NCI-H1694 (cell line): ENCODE measurements at regions not wholly inside any gene's neighbourhood (a gene's known extent, or its start where the extent isn't known, plus 50 kb on each side); places are given as distances from the start of the nearest gene placed in this dataset.
A peak's percentile ranks its signal among the peaks of the same experiment; 100 is the strongest.
"Not testable (repeated sequence)": the region's sequence is repeated elsewhere in the genome, so short reads cannot be mapped to it uniquely, and the experiment has no call there.

Experiments
- DNase-seq: peaks from one replicate; lab custom pipeline; 2025; lab: John Stamatoyannopoulos, UW

DNA sequence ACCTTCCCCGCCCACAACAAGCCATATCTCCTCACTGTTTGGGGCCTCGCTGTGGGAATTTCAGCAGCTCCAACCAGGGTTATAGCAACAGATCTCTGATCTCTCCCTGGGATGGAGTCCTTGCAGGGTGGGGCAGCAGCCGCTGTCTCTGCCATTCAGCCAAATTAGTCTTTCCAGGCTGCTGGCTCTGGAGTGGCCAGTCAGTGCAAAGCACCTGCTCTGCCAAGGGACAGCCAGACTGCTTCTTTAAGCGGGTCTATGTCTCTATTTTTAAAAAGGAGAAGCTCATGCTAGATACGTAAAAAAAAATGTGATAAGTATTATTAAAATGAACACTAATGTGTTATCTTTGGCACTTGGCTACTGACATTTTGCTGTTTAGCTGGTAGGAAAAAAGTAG lies 380.2 kb downstream of the CDH10 start:
- DNase-seq, result no peak

DNA sequence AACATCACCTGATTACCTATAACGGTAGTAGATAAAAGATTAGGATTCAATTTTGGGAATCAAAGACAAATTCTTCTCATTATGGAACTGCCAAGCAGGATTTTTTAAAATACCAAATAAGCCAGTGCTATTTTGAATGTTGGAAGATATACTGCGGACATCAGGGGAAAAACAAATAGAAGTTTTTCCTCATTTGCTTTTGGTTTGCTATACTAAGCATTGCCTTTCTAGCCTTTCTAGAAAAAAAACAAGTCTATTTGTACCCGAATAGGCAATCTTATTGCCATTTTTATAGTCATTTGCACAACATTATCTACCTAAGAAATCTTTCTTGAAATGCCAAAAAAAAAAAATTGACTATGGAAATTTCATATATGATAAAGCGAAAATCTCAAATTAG lies 379.5 kb downstream of the CDH10 start:
- DNase-seq, result no peak

DNA sequence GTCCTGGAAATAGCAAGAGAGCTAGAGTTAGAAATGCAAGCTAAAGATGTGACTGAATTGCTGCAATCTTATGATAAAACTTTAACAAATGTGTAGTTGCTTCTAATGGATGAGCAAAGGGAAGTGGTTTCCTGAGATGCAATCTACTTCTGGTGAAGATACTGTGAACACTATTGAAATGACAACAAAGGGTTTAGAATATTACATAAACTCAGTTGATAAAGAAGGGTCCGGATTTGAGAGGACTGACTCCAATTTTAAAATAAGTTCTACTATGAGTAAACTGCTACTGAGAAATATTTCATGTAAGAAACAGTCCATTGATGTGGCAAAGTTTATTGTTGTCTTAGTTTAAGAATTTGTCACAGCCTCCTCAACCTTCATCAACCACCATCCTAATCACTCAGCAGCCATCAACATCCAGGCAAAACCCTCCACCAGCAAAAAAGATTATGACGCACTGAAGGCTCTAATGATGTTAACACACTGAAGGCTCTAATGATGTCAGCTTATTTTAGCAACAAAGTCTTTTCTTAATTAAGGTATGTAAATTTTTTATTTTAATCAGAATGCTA lies 376.2 kb downstream of the CDH10 start:
- DNase-seq, result no peak

DNA sequence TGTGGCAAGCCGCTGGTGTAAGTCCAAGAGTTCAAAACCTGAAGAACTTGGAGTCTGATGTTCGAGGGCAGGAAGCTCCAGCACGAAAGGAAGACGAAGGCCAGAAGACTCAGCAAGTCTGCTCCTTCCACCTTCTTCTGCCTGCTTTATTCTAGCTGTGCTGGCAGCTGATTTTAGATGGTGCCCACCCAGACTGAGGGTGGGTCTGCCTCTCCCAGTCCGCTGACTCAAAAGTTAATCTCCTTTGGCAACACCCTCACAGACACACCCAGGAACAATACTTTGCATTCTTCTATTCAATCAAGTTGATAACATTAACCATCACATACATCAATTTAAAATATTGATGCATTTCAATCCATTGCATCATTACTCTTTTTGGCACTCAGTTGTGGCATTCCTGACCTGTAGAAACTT lies 373.1 kb downstream of the CDH10 start:
- not testable (repeated sequence) for DNase-seq

DNA sequence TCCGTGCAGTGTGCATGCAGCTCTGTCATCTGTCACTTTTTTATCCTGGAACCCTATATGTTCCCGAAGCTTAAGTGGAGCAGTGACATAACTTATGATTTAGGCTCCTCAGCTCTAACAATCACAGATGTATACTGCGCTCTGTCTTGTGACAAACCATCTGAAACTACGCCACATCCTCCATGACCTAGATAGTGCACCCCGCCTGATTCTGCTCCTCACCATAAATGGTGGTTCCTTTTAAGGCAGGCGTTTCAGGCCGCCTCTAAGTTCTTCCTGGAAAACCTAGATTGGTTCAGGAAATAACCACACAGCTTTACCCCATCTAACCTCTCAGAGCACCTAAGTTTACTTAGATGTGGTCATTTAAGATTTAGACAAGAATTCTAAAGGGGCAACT lies 372.0 kb downstream of the CDH10 start:
- no peak for DNase-seq

DNA sequence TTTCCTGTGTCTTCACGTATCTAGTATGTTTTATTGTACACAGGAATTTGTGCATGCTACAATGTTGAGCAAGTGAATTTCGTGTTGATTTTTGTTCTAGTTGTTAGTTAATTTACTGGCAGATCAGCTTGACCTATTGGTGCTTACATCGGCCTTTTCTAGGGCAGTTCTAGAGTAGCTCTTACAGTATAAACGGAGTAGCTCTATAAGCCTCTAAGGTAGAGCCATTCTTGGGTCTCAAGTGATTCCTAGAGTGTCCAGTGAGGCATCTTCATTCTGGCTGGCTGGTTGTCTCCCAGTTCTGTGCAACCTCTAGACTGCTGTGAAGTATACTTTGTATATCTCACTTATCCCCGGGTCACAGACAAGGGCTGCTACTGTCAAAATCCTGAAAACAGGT lies 364.6 kb downstream of the CDH10 start:
- DNase-seq, result no peak

DNA sequence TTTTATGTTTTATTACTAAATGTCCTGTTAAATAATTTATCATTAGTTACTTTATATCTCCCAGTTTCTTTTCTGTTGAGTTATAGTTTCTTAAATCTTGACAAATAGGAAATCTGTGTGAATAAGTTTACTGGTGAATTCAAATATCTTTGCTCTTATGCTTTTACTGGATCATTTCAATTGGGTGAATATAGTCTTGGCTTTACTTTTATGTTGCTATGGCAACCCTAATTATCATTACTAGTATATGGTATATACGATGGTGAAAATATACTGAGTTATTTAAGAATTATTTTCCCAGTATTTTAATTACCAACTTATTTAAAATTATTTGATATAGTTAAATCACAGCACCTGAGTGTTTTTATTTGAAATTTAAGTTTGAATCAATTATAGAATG lies 363.0 kb downstream of the CDH10 start:
- DNase-seq, result no peak

DNA sequence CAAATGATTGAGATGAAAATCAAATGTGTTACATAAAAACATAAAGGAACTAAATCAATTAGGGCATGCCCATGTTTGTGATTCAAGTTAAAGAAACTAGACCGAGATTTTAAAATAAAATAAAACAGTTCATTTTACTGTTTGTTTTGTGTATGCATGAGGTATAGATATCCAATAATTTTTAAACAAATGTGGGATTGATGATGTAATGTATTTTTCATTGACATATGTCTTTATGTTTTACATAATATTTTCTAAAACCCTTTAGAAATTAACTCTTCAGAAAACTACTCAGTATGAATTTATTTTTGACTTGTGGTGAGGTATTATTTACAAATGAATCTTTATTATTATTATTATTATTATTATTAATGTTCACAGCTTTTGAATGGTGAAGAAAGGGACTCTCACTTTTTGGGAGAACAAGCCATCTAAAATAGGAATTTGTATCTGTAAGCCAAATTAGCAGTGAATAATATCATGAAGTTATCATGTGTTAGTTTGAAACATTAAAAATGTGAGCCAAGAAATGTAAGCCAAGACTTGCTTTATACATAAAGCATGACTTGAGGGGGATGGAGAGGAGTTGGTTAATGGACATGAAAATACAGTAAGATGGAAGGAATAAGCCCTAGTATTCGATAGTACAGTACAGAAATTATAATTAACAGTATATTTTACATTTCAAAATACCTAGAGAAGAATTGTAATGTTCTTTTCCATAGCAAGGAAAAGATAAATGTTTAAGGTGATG lies 355.0 kb downstream of the CDH10 start:
- DNase-seq, result no peak

DNA sequence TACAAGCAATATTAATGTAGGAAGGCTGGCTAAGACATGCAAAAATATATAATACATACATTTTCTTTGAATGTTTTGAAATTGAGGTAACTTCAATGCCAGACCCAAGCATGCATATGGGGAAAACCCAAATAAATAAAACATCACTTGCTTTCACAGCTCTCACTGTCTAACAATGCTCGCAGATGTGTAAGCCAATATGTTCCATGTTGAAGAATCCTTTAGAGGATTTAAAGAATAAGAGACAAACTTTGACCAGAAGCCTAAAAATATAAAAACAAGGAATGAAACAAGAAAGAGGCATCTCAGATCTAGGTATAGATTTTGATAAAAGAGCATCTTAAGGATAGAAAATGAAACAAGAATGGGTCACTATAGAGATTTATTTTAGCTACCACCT lies 354.2 kb downstream of the CDH10 start:
- DNase-seq, result no peak

DNA sequence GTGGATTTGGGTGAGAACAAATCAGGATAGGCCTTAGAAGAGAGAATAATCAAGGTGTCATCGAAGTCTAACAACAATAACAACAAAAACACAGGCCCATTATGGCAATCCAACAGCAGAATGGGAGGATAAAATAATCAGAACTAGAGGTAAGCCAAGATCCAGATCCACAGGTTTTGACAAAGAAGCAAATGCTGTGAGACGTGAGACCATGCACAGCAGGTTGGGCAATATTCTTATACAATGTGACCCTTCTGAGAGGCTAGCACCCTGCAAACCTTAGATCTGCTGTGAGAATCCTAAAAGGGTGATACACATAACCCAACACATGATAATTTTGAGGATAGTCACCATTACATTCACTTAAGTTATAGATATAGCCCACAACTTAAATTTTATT lies 352.9 kb downstream of the CDH10 start:
- DNase-seq, result no peak

DNA sequence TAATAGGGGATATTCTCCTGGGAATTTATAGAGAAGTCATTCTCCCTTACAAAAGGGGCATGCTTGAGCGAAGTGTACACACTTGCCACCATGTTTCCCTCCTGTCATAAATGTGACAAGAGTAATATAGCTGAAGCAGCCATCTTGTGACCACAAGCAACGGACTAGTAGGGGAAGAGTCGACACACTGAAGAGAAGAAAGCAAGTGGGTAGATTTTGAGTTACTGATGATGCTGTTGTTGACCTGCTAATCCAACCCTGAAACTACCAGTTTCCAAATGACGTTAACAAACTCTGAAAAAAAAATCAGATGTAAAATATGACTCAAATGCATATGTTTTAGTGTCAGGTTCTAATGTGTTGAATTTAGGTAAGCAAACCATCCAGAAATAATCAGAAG lies 350.4 kb downstream of the CDH10 start:
- no peak for DNase-seq

DNA sequence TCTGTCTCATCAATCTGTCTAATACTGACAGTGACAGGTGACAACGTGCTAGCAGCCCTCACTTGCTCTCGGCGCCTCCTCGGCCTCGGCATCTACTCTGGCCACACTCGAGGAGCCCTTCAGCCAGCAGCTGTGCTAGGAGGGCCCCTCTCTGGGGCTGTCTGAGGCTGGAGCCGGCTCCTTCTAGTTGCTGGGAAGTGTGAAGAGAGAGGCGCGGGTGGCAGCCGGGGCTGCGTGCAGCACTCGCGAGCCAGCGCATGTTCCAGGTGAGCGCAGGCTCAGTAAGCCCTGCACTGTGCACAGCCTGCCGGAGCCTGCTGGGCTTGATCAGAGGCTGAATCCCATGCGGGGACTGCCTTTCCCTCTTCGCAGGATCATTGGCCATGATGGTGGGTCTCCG lies 330.7 kb downstream of the CDH10 start:
- no peak for DNase-seq

DNA sequence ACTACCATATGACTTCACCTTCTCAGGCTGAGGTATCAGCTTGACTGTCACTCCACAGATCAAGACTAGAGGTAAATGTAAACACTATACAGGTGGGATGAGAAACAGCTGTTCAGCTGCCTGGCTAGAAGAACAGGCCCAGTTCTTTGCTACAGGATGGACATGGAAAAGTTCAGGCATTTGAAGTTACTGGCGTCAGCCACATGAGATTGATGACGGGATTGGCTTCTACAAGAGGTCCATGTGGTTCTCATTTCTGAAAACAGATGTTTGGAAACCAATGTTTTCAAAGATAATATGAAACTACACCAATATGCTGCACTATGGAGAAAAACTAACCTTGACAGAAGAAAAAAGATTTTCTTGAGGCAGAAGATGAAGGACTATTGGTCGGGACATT lies 324.1 kb downstream of the CDH10 start:
- no peak for DNase-seq

DNA sequence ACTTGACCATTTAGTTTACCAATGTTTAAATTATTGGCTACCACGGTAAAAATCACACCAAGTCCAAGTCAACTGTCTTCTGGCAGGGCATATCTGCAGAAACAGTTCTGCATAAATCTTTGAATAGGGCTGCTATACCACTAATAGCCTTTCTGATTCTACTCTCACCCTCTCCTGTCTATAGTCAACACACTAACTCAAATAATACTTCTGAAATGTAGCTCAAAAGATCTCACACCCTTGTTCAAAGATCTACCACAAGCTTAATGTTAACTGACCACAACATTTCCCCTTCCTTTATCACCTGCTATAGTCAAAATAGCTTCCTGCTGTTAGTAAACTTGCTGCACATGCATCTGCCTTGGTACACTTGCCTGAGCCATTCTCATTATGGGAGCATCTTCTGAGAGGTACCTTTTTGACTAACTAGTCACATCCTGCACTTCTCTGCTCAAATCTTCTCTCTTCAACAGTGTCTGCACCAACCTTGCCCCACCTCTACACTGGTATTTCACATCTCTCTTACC lies 319.4 kb downstream of the CDH10 start:
- DNase-seq, result no peak

DNA sequence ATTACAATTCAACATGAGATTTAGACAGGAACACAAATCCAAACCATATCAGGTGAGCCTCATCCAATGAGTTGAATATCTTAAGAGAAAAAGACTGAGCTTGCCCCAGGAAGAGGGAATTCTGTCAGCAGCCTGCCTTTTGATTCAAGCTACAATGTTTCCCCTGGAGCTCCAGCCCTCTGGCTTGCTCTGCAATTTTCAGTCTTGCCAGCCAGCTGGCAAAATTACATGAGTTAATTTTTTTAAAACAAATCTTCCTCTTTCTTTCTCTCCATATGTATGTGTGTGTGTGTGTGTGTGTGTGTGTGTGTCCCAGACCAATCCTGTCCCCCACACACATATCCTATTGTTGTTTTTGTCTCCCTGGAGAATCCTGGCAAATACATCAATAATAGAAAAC lies 313.2 kb downstream of the CDH10 start:
- no peak for DNase-seq

DNA sequence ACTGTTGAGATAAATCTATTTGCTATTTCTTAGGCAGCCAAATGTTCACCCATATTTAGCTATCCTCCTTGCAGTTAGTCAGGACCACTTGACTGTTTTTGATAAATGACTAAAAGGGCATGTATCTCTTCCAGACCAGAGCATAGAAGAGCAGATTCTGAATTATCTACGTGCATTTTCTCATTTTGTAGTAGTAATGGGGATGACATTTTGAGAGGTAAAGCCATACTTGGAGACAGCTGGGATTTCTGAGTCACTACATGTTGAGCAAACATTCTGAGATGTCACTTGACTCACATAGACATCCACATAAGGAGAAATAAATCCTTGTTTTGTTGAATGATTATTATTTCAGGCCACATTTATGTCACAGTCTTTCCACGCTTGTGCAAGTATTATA lies 297.6 kb downstream of the CDH10 start:
- DNase-seq, result no peak

DNA sequence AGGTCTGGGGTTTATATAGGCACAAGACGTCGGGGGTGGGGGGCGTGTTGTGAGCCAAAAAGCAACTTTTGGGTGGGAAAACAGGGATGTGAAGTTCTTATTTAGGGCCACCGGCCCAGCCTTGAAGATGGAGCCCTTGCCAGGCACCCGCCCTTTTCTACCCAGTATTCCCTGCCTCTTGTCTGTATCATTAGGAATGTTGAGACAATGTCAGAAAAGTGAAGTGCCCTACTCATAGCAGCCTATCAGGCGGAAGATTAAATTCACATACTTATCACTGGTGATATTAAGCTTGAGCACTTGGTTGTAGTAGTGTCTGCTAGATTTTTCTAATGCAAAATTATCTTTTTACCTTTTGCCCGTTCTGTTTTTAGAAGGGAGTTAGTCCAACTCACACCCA lies 293.5 kb downstream of the CDH10 start:
- no peak for DNase-seq

DNA sequence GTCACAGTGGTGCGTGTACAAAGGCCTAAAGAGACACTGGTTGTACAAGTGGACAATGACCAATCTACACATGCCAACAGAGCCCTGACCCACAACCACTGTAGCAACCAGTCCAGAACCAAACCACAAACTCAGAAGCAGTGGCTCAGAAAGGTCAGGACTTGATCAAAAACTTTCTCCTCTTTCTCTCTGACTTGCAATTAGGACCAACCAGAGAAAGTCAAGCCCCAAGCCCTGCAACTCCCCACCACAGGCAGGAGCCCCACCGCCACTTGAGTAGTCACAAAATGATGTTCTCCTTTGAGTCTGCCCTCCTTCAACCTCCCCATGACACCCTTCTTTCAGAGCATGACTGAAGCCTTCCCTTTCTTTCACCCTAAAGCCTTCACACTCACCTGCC lies 291.8 kb downstream of the CDH10 start:
- no peak for DNase-seq

DNA sequence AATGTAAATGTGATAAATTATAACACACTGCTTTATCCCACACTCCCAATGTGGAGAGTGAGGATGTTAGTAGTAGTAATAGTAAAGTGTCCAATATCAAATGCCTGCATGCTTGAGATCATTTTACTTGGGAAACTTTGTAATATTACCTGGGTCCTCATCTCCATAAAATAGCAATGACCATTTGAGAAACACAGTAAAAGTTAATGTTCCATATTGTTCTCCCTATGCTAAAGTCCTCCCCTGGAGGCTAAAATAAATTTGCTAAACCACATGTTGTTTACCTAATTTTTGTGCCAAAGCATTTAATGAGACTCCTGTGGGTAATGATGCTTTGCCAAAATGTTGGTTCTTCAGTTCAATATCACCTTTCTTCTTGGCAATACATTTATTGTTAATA lies 291.2 kb downstream of the CDH10 start:
- DNase-seq, result no peak

DNA sequence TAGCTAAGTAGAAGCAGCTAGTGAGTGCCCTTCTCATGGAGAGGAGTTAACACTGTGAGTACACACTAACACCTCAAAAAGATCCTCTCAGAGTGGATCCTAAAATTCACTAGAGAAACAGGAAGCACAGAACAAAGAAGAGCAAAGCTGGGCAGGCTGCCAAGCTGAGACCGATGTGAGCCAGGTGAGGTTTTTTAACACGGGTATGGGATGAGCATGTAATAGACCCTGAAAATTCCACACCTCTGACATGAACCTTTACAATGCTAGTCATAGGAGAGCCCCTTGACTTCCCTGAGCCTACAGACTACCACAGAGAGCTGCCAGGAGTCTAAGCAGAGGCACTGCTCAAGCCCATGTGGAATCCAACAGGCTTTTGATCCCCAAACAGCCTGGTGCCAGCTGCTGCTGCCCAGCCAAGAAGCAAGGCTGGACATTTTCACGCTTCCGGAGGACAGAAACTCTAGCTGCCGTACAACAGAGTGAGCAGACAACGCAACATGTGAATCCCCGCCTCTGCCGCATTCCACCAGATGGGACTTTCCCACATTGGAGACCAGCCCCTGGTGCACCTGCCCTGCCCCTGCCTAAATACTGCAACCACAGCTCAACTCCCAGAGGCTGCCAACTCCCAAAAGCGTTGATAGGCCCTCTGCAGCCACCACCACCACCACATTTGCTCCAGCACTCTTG lies 280.8 kb downstream of the CDH10 start:
- DNase-seq, result no peak

DNA sequence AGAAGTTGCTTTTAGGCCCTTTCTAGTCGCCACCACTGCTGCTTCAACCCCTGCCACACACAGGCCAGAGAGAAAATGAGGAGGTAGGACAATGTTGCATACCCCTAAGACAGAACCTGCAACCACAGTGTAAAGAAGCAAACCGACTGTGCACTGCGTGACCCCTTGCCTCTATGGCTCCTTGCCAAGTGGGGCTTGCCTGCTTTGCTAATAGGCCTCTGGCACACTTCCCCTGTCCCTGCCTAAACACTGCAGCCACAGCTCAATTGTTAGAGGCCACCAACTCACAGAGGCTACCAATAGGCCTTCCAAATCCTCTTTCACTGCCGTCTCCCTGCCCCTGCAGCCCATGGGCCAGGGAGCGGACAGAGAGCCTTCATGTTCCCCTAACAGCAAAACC lies 280.1 kb downstream of the CDH10 start:
- DNase-seq, result peak; percentile 9

DNA sequence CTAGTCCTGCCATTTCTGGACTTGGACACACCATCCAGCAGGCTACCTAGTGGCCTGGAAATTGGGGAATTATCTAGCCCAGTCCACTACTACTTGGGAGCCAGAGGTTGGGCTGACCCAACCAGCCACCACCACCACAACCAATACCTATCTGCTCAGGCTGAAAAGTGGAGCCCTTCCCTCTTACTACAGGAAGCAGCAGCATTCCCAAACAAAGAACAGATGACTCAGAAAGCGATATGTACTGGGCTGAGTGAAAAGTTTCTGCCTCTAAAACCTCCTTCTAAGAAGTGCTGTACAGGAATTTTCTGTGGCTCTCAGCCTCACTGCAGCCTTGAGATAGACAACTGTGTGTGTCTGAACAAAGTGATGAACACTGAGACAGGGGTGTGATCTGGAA lies 279.4 kb downstream of the CDH10 start:
- no peak for DNase-seq

DNA sequence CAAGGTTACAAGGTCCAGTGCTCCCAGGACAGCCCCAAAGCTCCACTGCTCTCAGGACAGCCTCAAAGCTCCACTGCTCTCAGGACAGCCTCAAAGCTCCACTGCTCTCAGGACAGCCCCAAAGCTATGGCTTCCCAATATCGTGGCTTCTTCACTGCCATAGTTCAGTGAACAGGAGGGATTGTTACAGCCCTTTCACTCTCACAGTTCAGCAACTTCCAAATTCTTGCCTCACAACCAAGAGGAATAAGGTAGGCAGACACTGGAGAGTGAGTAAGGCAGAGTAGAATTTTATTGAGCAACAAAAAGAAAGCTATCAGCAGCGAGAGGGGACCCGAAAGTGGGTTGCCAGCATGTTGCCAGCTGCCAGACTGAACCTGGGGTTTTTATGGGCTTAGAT lies 277.6 kb downstream of the CDH10 start:
- DNase-seq, result no peak
